Skeletal muscle tissue (tissue), 3 donors: ENCODE measurements at regions not wholly inside any gene's neighbourhood (a gene's known extent, or its start where the extent isn't known, plus 50 kb on each side); places are given as distances from the start of the nearest gene placed in this dataset.
A peak's percentile ranks its signal among the peaks of the same experiment; 100 is the strongest.
"Not testable (repeated sequence)": the region's sequence is repeated elsewhere in the genome, so short reads cannot be mapped to it uniquely, and the experiment has no call there.

Experiments used
- H3K27ac ChIP-seq: one replicate; pipeline ENCODE4 v1.7.0; 2013; ENCODE audit warnings: mild to moderate bottlenecking, low read depth, low read length, inconsistent platforms
- H3K27me3 ChIP-seq, 3 donors: one replicate each; pipeline ENCODE4 v1.7.0; 2013; ENCODE audit warnings: low read length in 3 of 3; ENCODE audit not compliant: control insufficient read depth in 3 of 3, insufficient read depth in 3 of 3
- H3K36me3 ChIP-seq, 3 donors: one replicate each; pipeline ENCODE4 v1.7.0; 2013; ENCODE audit warnings: low read length in 3 of 3; ENCODE audit not compliant: control insufficient read depth in 3 of 3, insufficient read depth in 3 of 3
- H3K4me1 ChIP-seq, 3 donors: one replicate each; pipeline ENCODE4 v1.7.0; 2013; ENCODE audit warnings: low read length in 3 of 3, mild to moderate bottlenecking in 3 of 3; ENCODE audit not compliant: control insufficient read depth in 3 of 3, insufficient read depth in 3 of 3
- H3K4me3 ChIP-seq, 3 donors: one replicate each; pipeline ENCODE4 v1.7.0; 2013; ENCODE audit warnings: low read length in 3 of 3
- H3K9ac ChIP-seq, 3 donors: one replicate each; pipeline ENCODE4 v1.7.0; 2013; ENCODE audit warnings: low read length in 3 of 3, mild to moderate bottlenecking in 3 of 3, moderate library complexity in 2 of 3, low read depth in 1 of 3
- H3K9me3 ChIP-seq, 3 donors: one replicate each; pipeline ENCODE4 v1.7.0; 2013; ENCODE audit warnings: low read length in 3 of 3; ENCODE audit not compliant: control insufficient read depth in 3 of 3
- donor health status: Osteomylitis.

GRCh38 chr2:113826346-113827285 is 63.3 kb upstream of the ACTR3 start:
- Histone ChIP-seq H3K4me1 (no peaks in the 10 kb centered on the region), H3K9ac (no peak overlapping the region), H3K27ac (no peak overlapping the region), H3K27me3 (no peaks in the 10 kb centered on the region), H3K9me3 (no peaks in the 10 kb centered on the region), H3K4me3 (no peak overlapping the region), H3K36me3 (no peaks in the 10 kb centered on the region)

GRCh38 chr2:113823716-113824595 is 65.9 kb upstream of the ACTR3 start:
- H3K4me1 ChIP-seq = no peaks in the 10 kb centered on the region
- H3K9me3 ChIP-seq = no peaks in the 10 kb centered on the region
- no peak overlapping the region for H3K27ac ChIP-seq
- no peak overlapping the region for H3K4me3 ChIP-seq
- H3K27me3 ChIP-seq = no peaks in the 10 kb centered on the region
- H3K9ac ChIP-seq = no peak overlapping the region
- no peaks in the 10 kb centered on the region for H3K36me3 ChIP-seq

GRCh38 chr2:113822087-113822815 is 65.8 kb upstream of the SLC35F5 start:
- no peaks in the 10 kb centered on the region for H3K9me3 ChIP-seq
- no peaks in the 10 kb centered on the region for H3K27me3 ChIP-seq
- H3K4me3 ChIP-seq = no peak overlapping the region
- no peak overlapping the region for H3K9ac ChIP-seq
- no peaks in the 10 kb centered on the region for H3K36me3 ChIP-seq
- H3K27ac ChIP-seq = no peak overlapping the region
- H3K4me1 ChIP-seq = peaks cover 5 to 8% (median 8%) of the 10 kb centered on the region in 3 donors

GRCh38 chr2:113818382-113818951 is 62.0 kb upstream of the SLC35F5 start:
- no peaks in the 10 kb centered on the region for H3K27me3 ChIP-seq
- peak overlapping the region; percentile 57 to 61 (median 58) for H3K4me3 ChIP-seq
- peak overlapping the region; percentile 76 for H3K27ac ChIP-seq
- H3K36me3 ChIP-seq = no peaks in the 10 kb centered on the region
- H3K4me1 ChIP-seq = peaks cover 5 to 8% (median 8%) of the 10 kb centered on the region in 3 donors
- peak overlapping the region; percentile 32 to 69 (median 65) for H3K9ac ChIP-seq
- H3K9me3 ChIP-seq = no peaks in the 10 kb centered on the region

GRCh38 chr2:113813396-113813795 is 57.0 kb upstream of the SLC35F5 start:
- H3K9me3 ChIP-seq, H3K36me3 ChIP-seq, H3K27me3 ChIP-seq, H3K9ac ChIP-seq, H3K4me1 ChIP-seq, H3K4me3 ChIP-seq, H3K27ac ChIP-seq: not testable (repeated sequence)

- no peak overlapping the region for H3K4me3 ChIP-seq
- no peaks in the 10 kb centered on the region for H3K27me3 ChIP-seq
- H3K36me3 ChIP-seq = no peaks in the 10 kb centered on the region
- no peak overlapping the region for H3K9ac ChIP-seq
- no peak overlapping the region for H3K27ac ChIP-seq
- no peaks in the 10 kb centered on the region for H3K9me3 ChIP-seq
- no peaks in the 10 kb centered on the region for H3K4me1 ChIP-seq
These were observed 55.8 kb upstream of the SLC35F5 start for GRCh38 chr2:113812204-113812603.

- no peak overlapping the region for H3K4me3 ChIP-seq
- H3K9ac ChIP-seq = no peak overlapping the region
- H3K9me3 ChIP-seq = no peaks in the 10 kb centered on the region
- no peaks in the 10 kb centered on the region for H3K27me3 ChIP-seq
- H3K36me3 ChIP-seq = no peaks in the 10 kb centered on the region
- no peak overlapping the region for H3K27ac ChIP-seq
- H3K4me1 ChIP-seq = no peaks in the 10 kb centered on the region
These were observed 52.8 kb upstream of the SLC35F5 start for GRCh38 chr2:113809076-113809736.

GRCh38 chr2:113807721-113808120 is 51.3 kb upstream of the SLC35F5 start:
- H3K4me1 ChIP-seq = no peaks in the 10 kb centered on the region
- H3K9me3 ChIP-seq = no peaks in the 10 kb centered on the region
- no peak overlapping the region for H3K9ac ChIP-seq
- H3K4me3 ChIP-seq = no peak overlapping the region
- no peaks in the 10 kb centered on the region for H3K27me3 ChIP-seq
- H3K27ac ChIP-seq = no peak overlapping the region
- no peaks in the 10 kb centered on the region for H3K36me3 ChIP-seq

- no peak overlapping the region for H3K4me3 ChIP-seq
- H3K4me1 ChIP-seq = no peaks in the 10 kb centered on the region
- no peaks in the 10 kb centered on the region for H3K27me3 ChIP-seq
- no peak overlapping the region for H3K9ac ChIP-seq
- H3K27ac ChIP-seq = no peak overlapping the region
- no peaks in the 10 kb centered on the region for H3K9me3 ChIP-seq
- H3K36me3 ChIP-seq = no peaks in the 10 kb centered on the region
These were observed 49.9 kb upstream of the SLC35F5 start for GRCh38 chr2:113806217-113806913.
